Kidney epithelial cell (primary cell): ENCODE measurements at regions not wholly inside any gene's neighbourhood (a gene's known extent, or its start where the extent isn't known, plus 50 kb on each side); places are given as distances from the start of the nearest gene placed in this dataset.

Source experiments
- DNase-seq: peaks from one replicate; pipeline ENCODE4 v3.0.0-alpha.2; 2010; ENCODE audit warnings: low read depth
- H3K27me3 ChIP-seq: 2 replicates; pipeline ENCODE4 v1.6.0; 2011; ENCODE audit warnings: low read length; ENCODE audit not compliant: control insufficient read depth, insufficient read depth
- H3K36me3 ChIP-seq: 2 replicates; pipeline ENCODE4 v1.5.1; 2011; ENCODE audit warnings: low read length; ENCODE audit not compliant: control insufficient read depth, insufficient read depth
- H3K4me3 ChIP-seq: 2 replicates; pipeline ENCODE4 v1.5.1; 2011; ENCODE audit warnings: low read depth, mild to moderate bottlenecking, control low read depth, low read length
- CTCF ChIP-seq: IDR thresholded peaks from 2 replicates; pipeline ENCODE4 v1.5.1; 2011; ENCODE audit warnings: mild to moderate bottlenecking, moderate library complexity, low read length, control low read depth, inconsistent platforms; ENCODE audit not compliant: insufficient read depth, poor library complexity, severe bottlenecking

GRCh38 chr10:44510379-44511115, 125.7 kb upstream of the CXCL12 start:
- no peak for TF ChIP-seq CTCF
- no peak for DNase-seq
- H3K27me3 ChIP-seq = no peaks in the 10 kb centered on the region
- H3K36me3 ChIP-seq = no peaks in the 10 kb centered on the region
- H3K4me3 ChIP-seq = no peak overlapping the region

- H3K36me3 ChIP-seq = no peaks in the 10 kb centered on the region
- DNase-seq = no peak
- H3K27me3 ChIP-seq = no peaks in the 10 kb centered on the region
- TF ChIP-seq CTCF = no peak
- H3K4me3 ChIP-seq = no peak overlapping the region
Observed at GRCh38 chr10:44511166-44511565, 126.3 kb upstream of the CXCL12 start.

GRCh38 chr10:44511601-44512000, 126.7 kb upstream of the CXCL12 start:
- no peak for DNase-seq
- H3K27me3 ChIP-seq = no peaks in the 10 kb centered on the region
- H3K4me3 ChIP-seq = no peak overlapping the region
- TF ChIP-seq CTCF = no peak
- H3K36me3 ChIP-seq = no peaks in the 10 kb centered on the region

GRCh38 chr10:44512431-44513022, 127.6 kb upstream of the CXCL12 start:
- no peak for TF ChIP-seq CTCF

GRCh38 chr10:44513591-44513990, 128.7 kb upstream of the CXCL12 start:
- no peak for TF ChIP-seq CTCF
- Histone ChIP-seq H3K27me3 (no peaks in the 10 kb centered on the region), H3K4me3 (no peak overlapping the region), H3K36me3 (no peaks in the 10 kb centered on the region)
- DNase-seq = no peak

More at GRCh38 chr10:44512431-44513022, 127.6 kb upstream of the CXCL12 start:
- no peak overlapping the region for H3K4me3 ChIP-seq
- no peaks in the 10 kb centered on the region for H3K27me3 ChIP-seq
- no peak for DNase-seq
- no peaks in the 10 kb centered on the region for H3K36me3 ChIP-seq
